Esophagus squamous epithelium (tissue), 4 donors: ENCODE measurements at regions not wholly inside any gene's neighbourhood (a gene's known extent, or its start where the extent isn't known, plus 50 kb on each side); places are given as distances from the start of the nearest gene placed in this dataset.

ENCODE experiments used
- CTCF ChIP-seq, 6 experiments: fragments of 450-650 bp in 4 of 6; fragments of 200-600 bp in 2 of 6; sonication (generic) in 2 of 6; IDR thresholded peaks; one replicate each; pipeline ENCODE4 v1.5.1; 2016 to 2019; ENCODE audit warnings: antibody characterized with exemption in 6 of 6, mild to moderate bottlenecking in 4 of 6, moderate library complexity in 4 of 6
- POLR2A ChIP-seq, 4 donors: fragments of 450-650 bp; IDR thresholded peaks; one replicate each; pipeline ENCODE4 v1.6.1; 2017; ENCODE audit warnings: antibody characterized with exemption in 4 of 4, mild to moderate bottlenecking in 4 of 4, moderate library complexity in 3 of 4

- TF ChIP-seq CTCF (IDR thresholded peaks at IDR 0.05) (no peak), POLR2A (IDR thresholded peaks at IDR 0.05) (no peak)
Observed at GRCh38 chr3:22537560-22537959, 665.6 kb upstream of the UBE2E2 start.
